Caco-2 (cell line): ENCODE measurements at regions not wholly inside any gene's neighbourhood (a gene's known extent, or its start where the extent isn't known, plus 50 kb on each side); places are given as distances from the start of the nearest gene placed in this dataset.

Experiments
- BruUV-seq: library from RNA; stranded (reverse); fragments of 400-500 nt; replicated peaks from 2 replicates; lab custom pipeline; 2021; lab: Mats Ljungman, UMichigan
- CTCF ChIA-PET: fragments of 300-600 bp; sonication (Branson Sonifier 250); formaldehyde crosslinking; loops from one replicate; lab custom pipeline; 2022; ENCODE audit warnings: antibody characterized with exemption; lab: Charles Lee
- POLR2A ChIA-PET: fragments of 300-600 bp; sonication (Branson Sonifier 250); formaldehyde crosslinking; loops from one replicate; lab custom pipeline; 2022; ENCODE audit warnings: antibody characterized with exemption; lab: Charles Lee
- DNase-seq, 2 experiments: peaks; one replicate each; pipeline versions ENCODE4 v3.0.0 to v3.0.0-alpha.2; 2020 to 2022
- H3K27me3 ChIP-seq: replicated peaks from 2 replicates; pipeline ENCODE4 v1.6.0; 2011; ENCODE audit warnings: low read length; ENCODE audit not compliant: control insufficient read depth, insufficient read depth
- H3K36me3 ChIP-seq: 2 replicates; pipeline ENCODE4 v1.5.1; 2011; ENCODE audit warnings: low read length; ENCODE audit not compliant: control insufficient read depth, insufficient read depth
- H3K4me1 ChIP-seq: fragments of 250-450 bp; sonication (Bioruptor Pico); 2 replicates; pipeline ENCODE4 v1.5.1; 2020; ENCODE audit warnings: mild to moderate bottlenecking
- H3K4me3 ChIP-seq: 2 replicates; pipeline ENCODE4 v1.5.1; 2011; ENCODE audit warnings: low read depth, mild to moderate bottlenecking, control low read depth, low read length
- H3K9me3 ChIP-seq: fragments of 250-450 bp; sonication (Bioruptor Pico); 2 replicates; pipeline ENCODE4 v1.5.1; 2020; ENCODE audit warnings: mild to moderate bottlenecking, moderate library complexity
- H3K27ac Mint-ChIP-seq: one replicate; pipeline ENCODE4 v1.8.0; 2022; ENCODE audit warnings: mixed read lengths; ENCODE audit not compliant: unreplicated experiment
- H3K27me3 Mint-ChIP-seq: one replicate; pipeline ENCODE4 v1.8.0; 2022; ENCODE audit warnings: mixed read lengths; ENCODE audit not compliant: insufficient read depth, unreplicated experiment
- H3K36me3 Mint-ChIP-seq: one replicate; pipeline ENCODE4 v1.8.0; 2022; ENCODE audit warnings: mild to moderate bottlenecking, mixed read lengths; ENCODE audit not compliant: insufficient read depth, unreplicated experiment
- H3K4me1 Mint-ChIP-seq: one replicate; pipeline ENCODE4 v1.8.0; 2022; ENCODE audit warnings: low read depth, mixed read lengths; ENCODE audit not compliant: unreplicated experiment
- H3K4me3 Mint-ChIP-seq: one replicate; pipeline ENCODE4 v1.8.0; 2022; ENCODE audit warnings: mild to moderate bottlenecking, moderate library complexity, mixed read lengths; ENCODE audit not compliant: unreplicated experiment
- H3K9me3 Mint-ChIP-seq: one replicate; pipeline ENCODE4 v1.8.0; 2022; ENCODE audit warnings: mixed read lengths; ENCODE audit not compliant: unreplicated experiment
- CTCF ChIP-seq, 2 experiments: fragments of 200-600 bp in 1 of 2; IDR thresholded peaks; 1 replicate in 1 of 2; 2 replicates in 1 of 2; pipeline versions ENCODE4 v1.5.1 to v1.8.0; 2011 to 2022; ENCODE audit warnings: antibody characterized with exemption in 1 of 2, control low read depth in 1 of 2, inconsistent platforms in 1 of 2, low read depth in 1 of 2, low read length in 1 of 2, mild to moderate bottlenecking in 1 of 2, moderate library complexity in 1 of 2; ENCODE audit not compliant: insufficient read depth in 1 of 2, severe bottlenecking in 1 of 2, unreplicated experiment in 1 of 2
- intact Hi-C: fragments of 100-400 bp; cut with micrococcal nuclease; formaldehyde crosslinking; loops from one replicate; pipeline ENCODE4 v1.10.0; 2022; ENCODE audit not compliant: unreplicated experiment

- peaks cover 6% of the 10 kb centered on the region; the same call in 1 of the 2 replicates for H3K4me1 ChIP-seq
- Mint-ChIP-seq H3K27me3 (no peaks in the 10 kb centered on the region), H3K36me3 (no peaks in the 10 kb centered on the region), H3K9me3 (no peaks in the 10 kb centered on the region), H3K4me3 (no peak overlapping the region), H3K4me1 (no peaks in the 10 kb centered on the region), H3K27ac (no peak overlapping the region)
- H3K4me3 ChIP-seq = no peak overlapping the region
- no peak for TF ChIP-seq CTCF (IDR thresholded peaks at IDR 0.05; ENCODE audit: insufficient read depth in 1 of 2, low read depth in 1 of 2, low read length in 1 of 2, severe bottlenecking in 1 of 2, unreplicated experiment in 1 of 2)
- POLR2A ChIA-PET = no interaction called here
- intact Hi-C loops = no loop called here
- H3K27me3 ChIP-seq = no peaks in the 10 kb centered on the region
- DNase-seq = no peak
- no peaks in the 10 kb centered on the region for H3K36me3 ChIP-seq
- BruUV-seq = no TSS peak
- CTCF ChIA-PET = no interaction called here
- H3K9me3 ChIP-seq = 0 out of 2 replicates have a peak, but pooled peaks cover 6% of the 10 kb centered on the region
Measured at GRCh38 chr4:123976819-123977218, 580.2 kb downstream of the SPRY1 start.

- H3K4me3 ChIP-seq = no peak overlapping the region
- Mint-ChIP-seq H3K36me3 (no peaks in the 10 kb centered on the region), H3K4me3 (no peak overlapping the region), H3K4me1 (no peaks in the 10 kb centered on the region), H3K27me3 (no peaks in the 10 kb centered on the region), H3K9me3 (no peaks in the 10 kb centered on the region), H3K27ac (no peak overlapping the region)
- H3K9me3 ChIP-seq = 0 out of 2 replicates have a peak, but pooled peaks cover 6% of the 10 kb centered on the region
- intact Hi-C loops = no loop called here
- no peak for TF ChIP-seq CTCF (IDR thresholded peaks at IDR 0.05; ENCODE audit: insufficient read depth in 1 of 2, low read depth in 1 of 2, low read length in 1 of 2, severe bottlenecking in 1 of 2, unreplicated experiment in 1 of 2)
- no peaks in the 10 kb centered on the region for H3K36me3 ChIP-seq
- DNase-seq = no peak
- ChIA-PET CTCF (no interaction called here), POLR2A (no interaction called here)
- BruUV-seq = no TSS peak
- no peaks in the 10 kb centered on the region for H3K27me3 ChIP-seq
- peaks cover 6% of the 10 kb centered on the region; the same call in 1 of the 2 replicates for H3K4me1 ChIP-seq
Measured at GRCh38 chr4:123977641-123978081, 581.1 kb downstream of the SPRY1 start.

DNA sequence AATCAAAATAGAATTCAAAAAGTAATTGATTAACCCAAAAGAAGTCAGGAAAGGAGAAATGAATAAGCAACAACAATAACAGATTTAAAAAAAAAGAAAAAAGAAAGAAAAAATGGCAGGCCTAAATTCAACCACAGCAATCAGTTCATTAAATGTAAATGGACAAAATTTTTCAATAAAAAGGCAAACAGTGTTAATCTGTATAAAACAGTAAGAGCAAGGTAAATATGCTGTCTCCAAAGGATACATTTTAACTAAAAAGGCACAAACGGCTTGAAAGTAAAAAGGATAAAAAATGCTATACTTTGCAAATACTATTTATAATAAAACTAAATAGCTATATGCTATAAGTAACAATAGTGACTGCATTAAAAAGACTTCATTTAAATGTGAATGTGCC, 582.0 kb downstream of the SPRY1 start:
- POLR2A ChIA-PET = no interaction called here
- intact Hi-C loops = no loop called here
- Histone ChIP-seq H3K9me3 (0 out of 2 replicates have a peak, but pooled peaks cover 6% of the 10 kb centered on the region), H3K27me3 (no peaks in the 10 kb centered on the region), H3K4me1 (peaks cover 6% of the 10 kb centered on the region; the same call in 1 of the 2 replicates), H3K4me3 (no peak overlapping the region), H3K36me3 (no peaks in the 10 kb centered on the region)
- no peak for DNase-seq
- TF ChIP-seq CTCF (IDR thresholded peaks at IDR 0.05; ENCODE audit: insufficient read depth in 1 of 2, low read depth in 1 of 2, low read length in 1 of 2, severe bottlenecking in 1 of 2, unreplicated experiment in 1 of 2) = no peak
- Mint-ChIP-seq H3K36me3 (no peaks in the 10 kb centered on the region), H3K4me1 (no peaks in the 10 kb centered on the region), H3K27me3 (no peaks in the 10 kb centered on the region), H3K9me3 (no peaks in the 10 kb centered on the region), H3K4me3 (no peak overlapping the region), H3K27ac (no peak overlapping the region)
- CTCF ChIA-PET = no interaction called here
- no TSS peak for BruUV-seq
